Left lung (tissue), 4 donors: ENCODE measurements at regions not wholly inside any gene's neighbourhood (a gene's known extent, or its start where the extent isn't known, plus 50 kb on each side); places are given as distances from the start of the nearest gene placed in this dataset.

Experiments
- ATAC-seq: fragments of 200-7000 bp; cut with Tn5 transposase; one replicate; pipeline ENCODE4 v1.9.1; 2020; ENCODE audit warnings: moderate library complexity
- DNase-seq, 4 donors: peaks; one replicate each; pipeline ENCODE4 v3.0.0-alpha.2; 2013 to 2020
- H3K27ac ChIP-seq, 2 donors: fragments of 200-600 bp; sonication (generic) in 1 of 2; one replicate each; pipeline versions ENCODE4 v1.5.0 to v1.8.0; 2020 to 2021
- H3K27me3 ChIP-seq, 2 donors: fragments of 200-600 bp; sonication (generic) in 1 of 2; one replicate each; pipeline versions ENCODE4 v1.5.0 to v1.8.0; 2020 to 2021
- H3K36me3 ChIP-seq, 2 donors: fragments of 200-600 bp; sonication (generic) in 1 of 2; one replicate each; pipeline versions ENCODE4 v1.5.0 to v1.8.0; 2020 to 2021
- H3K4me1 ChIP-seq, 2 donors: fragments of 200-600 bp; one replicate each; pipeline ENCODE4 v1.8.0; 2021
- H3K4me3 ChIP-seq, 2 donors: fragments of 200-600 bp; sonication (generic) in 1 of 2; one replicate each; pipeline versions ENCODE4 v1.5.0 to v1.8.0; 2020 to 2021; ENCODE audit warnings: mild to moderate bottlenecking in 1 of 2
- H3K9me3 ChIP-seq, 2 donors: fragments of 200-600 bp; sonication (generic) in 1 of 2; one replicate each; pipeline versions ENCODE4 v1.5.0 to v1.8.0; 2020 to 2021
- CTCF ChIP-seq, 2 donors: fragments of 200-600 bp; sonication (generic) in 1 of 2; IDR thresholded peaks; one replicate each; pipeline versions ENCODE4 v1.5.0 to v1.8.0; 2021; ENCODE audit warnings: antibody characterized with exemption in 2 of 2
- intact Hi-C, 2 donors: fragments of 100-400 bp; cut with DNase I; formaldehyde crosslinking; loops; one replicate each; pipeline versions ENCODE4 v1.11.2 to v1.14.2; 2022
- donor health status: DM: no; HTN: yes; CAD: no.
- donor health status: DM: no; HTN: no; CAD: no.

DNA sequence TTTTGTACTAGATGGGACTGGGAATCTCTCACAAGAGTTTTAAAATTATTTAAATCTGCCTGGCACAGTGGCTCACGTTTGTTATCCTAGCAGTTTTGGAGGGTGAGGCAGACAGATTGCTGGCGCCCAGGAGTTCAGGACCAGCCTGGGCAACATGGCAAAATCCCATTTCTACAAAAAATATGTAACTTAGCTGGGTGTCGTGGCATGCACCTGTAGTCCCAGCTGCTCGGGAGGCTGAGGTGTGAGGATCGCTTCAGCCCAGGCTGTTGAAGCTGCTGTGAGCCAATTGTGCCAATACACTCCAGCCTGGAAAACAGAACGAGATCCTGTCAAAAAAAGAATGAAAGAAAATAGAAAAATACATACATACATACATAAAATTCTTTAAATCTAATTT lies 685.7 kb upstream of the PIK3C3 start:
- Histone ChIP-seq H3K4me3 (no peak overlapping the region), H3K27me3 (no peaks in the 10 kb centered on the region), H3K27ac (no peak overlapping the region), H3K36me3 (no peaks in the 10 kb centered on the region), H3K9me3 (no peaks in the 10 kb centered on the region), H3K4me1 (no peaks in the 10 kb centered on the region)
- intact Hi-C loops, result no loop called here
- DNase-seq, result no peak
- no peak for ATAC-seq
- no peak for TF ChIP-seq CTCF (IDR thresholded peaks at IDR 0.05)

GRCh38 chr18:41268271-41268670 lies 686.8 kb upstream of the PIK3C3 start:
- H3K27ac ChIP-seq, result no peak overlapping the region
- H3K27me3 ChIP-seq, result no peaks in the 10 kb centered on the region
- H3K36me3 ChIP-seq, result no peaks in the 10 kb centered on the region
- intact Hi-C loops, result no loop called here
- no peak overlapping the region for H3K4me3 ChIP-seq
- H3K9me3 ChIP-seq, result no peaks in the 10 kb centered on the region
- DNase-seq (no peak), ATAC-seq (no peak)
- H3K4me1 ChIP-seq, result no peaks in the 10 kb centered on the region
- no peak for TF ChIP-seq CTCF (IDR thresholded peaks at IDR 0.05)

GRCh38 chr18:41266616-41267015 lies 688.4 kb upstream of the PIK3C3 start:
- TF ChIP-seq CTCF (IDR thresholded peaks at IDR 0.05), result no peak
- H3K4me3 ChIP-seq, result no peak overlapping the region
- H3K27me3 ChIP-seq, result no peaks in the 10 kb centered on the region
- H3K27ac ChIP-seq, result no peak overlapping the region
- ATAC-seq, result no peak
- H3K9me3 ChIP-seq, result no peaks in the 10 kb centered on the region
- intact Hi-C loops, result no loop called here
- DNase-seq, result no peak
- no peaks in the 10 kb centered on the region for H3K36me3 ChIP-seq
- H3K4me1 ChIP-seq, result no peaks in the 10 kb centered on the region

DNA sequence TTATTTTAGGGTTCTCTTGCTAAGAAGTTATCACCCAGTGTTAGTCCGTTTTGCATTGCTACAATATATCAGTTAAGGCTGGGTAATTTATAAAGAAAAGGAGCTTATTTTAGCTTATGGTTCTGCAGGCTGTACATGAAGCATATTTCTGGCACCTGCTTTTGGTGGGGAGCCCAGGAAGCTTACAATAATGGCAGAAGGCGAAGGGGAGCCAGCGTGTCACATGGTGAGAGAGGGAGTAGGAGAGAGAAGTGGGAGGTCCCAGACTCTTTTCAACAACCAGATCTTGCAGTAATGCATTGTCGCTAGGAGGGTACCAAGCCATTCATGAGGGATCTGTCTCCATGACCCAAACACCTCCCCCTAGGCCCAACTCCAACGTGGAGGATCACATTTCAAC lies 688.8 kb upstream of the PIK3C3 start:
- no peak for ATAC-seq

GRCh38 chr18:41265047-41265446 lies 690.0 kb upstream of the PIK3C3 start:
- H3K27ac ChIP-seq, result no peak overlapping the region
- ATAC-seq (no peak), DNase-seq (no peak)
- no peak overlapping the region for H3K4me3 ChIP-seq
- no peak for TF ChIP-seq CTCF (IDR thresholded peaks at IDR 0.05)
- H3K9me3 ChIP-seq, result no peaks in the 10 kb centered on the region
- H3K4me1 ChIP-seq, result no peaks in the 10 kb centered on the region
- no peaks in the 10 kb centered on the region for H3K36me3 ChIP-seq
- intact Hi-C loops, result no loop called here
- no peaks in the 10 kb centered on the region for H3K27me3 ChIP-seq

More for the DNA sequence above, 688.8 kb upstream of the PIK3C3 start:
- intact Hi-C loops, result no loop called here
- TF ChIP-seq CTCF (IDR thresholded peaks at IDR 0.05), result no peak
- H3K4me1 ChIP-seq, result no peaks in the 10 kb centered on the region
- no peaks in the 10 kb centered on the region for H3K9me3 ChIP-seq
- H3K4me3 ChIP-seq, result no peak overlapping the region
- H3K27ac ChIP-seq, result no peak overlapping the region
- no peak for DNase-seq
- no peaks in the 10 kb centered on the region for H3K27me3 ChIP-seq
- H3K36me3 ChIP-seq, result no peaks in the 10 kb centered on the region
